PC-9 (cell line): ENCODE measurements at regions not wholly inside any gene's neighbourhood (a gene's known extent, or its start where the extent isn't known, plus 50 kb on each side); places are given as distances from the start of the nearest gene placed in this dataset.
A peak's percentile ranks its signal among the peaks of the same experiment; 100 is the strongest.

Experiments used
- BruUV-seq: library from RNA; stranded (reverse); fragments of 400-500 nt; replicated peaks from 2 replicates; lab custom pipeline; 2021; lab: Mats Ljungman, UMichigan
- CTCF ChIA-PET: fragments of 300-600 bp; sonication (Branson Sonifier 250); formaldehyde crosslinking; loops from one replicate; lab custom pipeline; 2022; ENCODE audit warnings: antibody characterized with exemption; lab: Charles Lee
- POLR2A ChIA-PET: fragments of 300-600 bp; sonication (Branson Sonifier 250); formaldehyde crosslinking; loops from one replicate; lab custom pipeline; 2022; ENCODE audit warnings: antibody characterized with exemption; ENCODE audit not compliant: unreplicated experiment; lab: Charles Lee
- DNase-seq, 2 experiments: peaks; one replicate each; pipeline versions ENCODE4 v3.0.0 to v3.0.0-alpha.2; 2015 to 2022; ENCODE audit warnings: mixed read lengths in 1 of 2
- H2AFZ ChIP-seq: fragments of 200-600 bp; sonication (generic); 2 replicates; pipeline ENCODE4 v1.8.1; 2017; ENCODE audit warnings: antibody characterized with exemption
- H3F3A ChIP-seq: fragments of 200-600 bp; sonication (generic); 2 replicates; pipeline ENCODE4 v1.8.1; 2017; ENCODE audit warnings: antibody characterized with exemption, mild to moderate bottlenecking, low read depth; ENCODE audit not compliant: insufficient read depth
- H3K27ac ChIP-seq: fragments of 200-600 bp; sonication (generic); 2 replicates; pipeline ENCODE4 v1.6.1; 2016; ENCODE audit warnings: mixed run types
- H3K27me3 ChIP-seq: fragments of 200-600 bp; sonication (generic); 2 replicates; pipeline ENCODE4 v1.6.1; 2016; ENCODE audit warnings: low read depth, mixed run types; ENCODE audit not compliant: insufficient read depth
- H3K36me3 ChIP-seq: fragments of 200-600 bp; sonication (generic); 2 replicates; pipeline ENCODE4 v1.6.1; 2016; ENCODE audit warnings: low read depth, mixed run types
- H3K4me1 ChIP-seq: fragments of 200-600 bp; sonication (generic); replicated peaks from 2 replicates; pipeline ENCODE4 v1.6.1; 2016; ENCODE audit warnings: mixed run types; ENCODE audit not compliant: insufficient read depth
- H3K4me2 ChIP-seq: fragments of 200-600 bp; sonication (generic); 2 replicates; pipeline ENCODE4 v1.6.1; 2017; ENCODE audit warnings: mixed run types
- H3K4me3 ChIP-seq: fragments of 200-600 bp; sonication (generic); 2 replicates; pipeline ENCODE4 v1.6.1; 2016; ENCODE audit warnings: mixed run types
- H3K79me2 ChIP-seq: fragments of 200-600 bp; sonication (generic); 2 replicates; pipeline ENCODE4 v1.6.1; 2017; ENCODE audit warnings: low read depth, mixed run types
- H3K9me2 ChIP-seq: fragments of 200-600 bp; sonication (generic); 2 replicates; pipeline ENCODE4 v1.8.1; 2017; ENCODE audit warnings: mild to moderate bottlenecking; ENCODE audit not compliant: insufficient read depth
- H3K9me3 ChIP-seq: fragments of 200-600 bp; sonication (generic); 2 replicates; pipeline ENCODE4 v1.8.1; 2016; ENCODE audit warnings: low read depth; ENCODE audit not compliant: insufficient read depth
- H4K20me1 ChIP-seq: fragments of 200-600 bp; sonication (generic); 2 replicates; pipeline ENCODE4 v1.8.1; 2017; ENCODE audit not compliant: insufficient read depth
- EZH2 ChIP-seq: fragments of 200-600 bp; sonication (generic); IDR thresholded peaks from 2 replicates; pipeline ENCODE4 v1.8.0; 2017; ENCODE audit warnings: antibody characterized with exemption, low read depth
- intact Hi-C: fragments of 100-400 bp; cut with micrococcal nuclease; formaldehyde crosslinking; loops from one replicate; pipeline ENCODE4 v1.10.0; 2022; ENCODE audit not compliant: unreplicated experiment
- TF ChIP-seq, protein P1 (sequence below): fragments of 200-600 bp; sonication (generic); conservative IDR thresholded peaks from 2 replicates; pipeline ENCODE4 v1.6.1; 2017; ENCODE audit warnings: mixed run types, antibody characterized with exemption, mild to moderate bottlenecking, moderate library complexity

DNA sequence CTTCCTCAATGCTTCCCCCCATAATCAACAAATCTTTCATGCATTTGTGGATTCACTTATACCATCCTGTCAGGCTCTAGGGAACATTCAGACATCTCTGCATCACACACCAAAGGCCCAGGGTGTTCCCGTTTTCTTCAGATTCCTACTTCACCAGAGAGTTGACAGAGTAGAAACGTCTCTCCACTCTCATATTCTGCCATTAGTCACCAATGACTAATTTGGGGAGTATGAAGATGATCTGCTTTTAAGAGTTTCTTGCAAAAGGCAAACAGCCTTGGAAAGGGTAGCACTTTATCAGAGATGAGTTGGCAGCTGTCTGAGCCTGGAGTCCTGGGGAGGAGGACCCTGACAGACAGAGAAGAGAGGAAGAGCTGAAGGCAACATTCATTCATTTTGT, 55.8 kb upstream of the DGKG start:
- peak in 1 of 2 experiments; percentile 80 for DNase-seq
- H3K9me2 ChIP-seq, result no peaks in the 10 kb centered on the region
- no peaks in the 10 kb centered on the region; the same call in 1 of the 2 replicates for H4K20me1 ChIP-seq
- ChIA-PET CTCF (no interaction called here), POLR2A (no interaction called here)
- no peaks in the 10 kb centered on the region for H3K9me3 ChIP-seq
- no TSS peak for BruUV-seq
- H3K27me3 ChIP-seq, result peaks cover 61% of the 10 kb centered on the region
- H3K79me2 ChIP-seq, result no peaks in the 10 kb centered on the region
- H3K36me3 ChIP-seq, result no peaks in the 10 kb centered on the region
- peaks cover 21% of the 10 kb centered on the region for H3K4me1 ChIP-seq
- no peak overlapping the region for H3K4me3 ChIP-seq
- H3K4me2 ChIP-seq, result no peak overlapping the region
- no peak overlapping the region for H2AFZ ChIP-seq
- intact Hi-C loops, result no loop called here
- no peak overlapping the region for H3K27ac ChIP-seq
- H3F3A ChIP-seq, result 0 out of 2 replicates have a peak, but pooled peaks cover 6% of the 10 kb centered on the region
- no peak for TF ChIP-seq EZH2
- TF ChIP-seq, protein P1, sequence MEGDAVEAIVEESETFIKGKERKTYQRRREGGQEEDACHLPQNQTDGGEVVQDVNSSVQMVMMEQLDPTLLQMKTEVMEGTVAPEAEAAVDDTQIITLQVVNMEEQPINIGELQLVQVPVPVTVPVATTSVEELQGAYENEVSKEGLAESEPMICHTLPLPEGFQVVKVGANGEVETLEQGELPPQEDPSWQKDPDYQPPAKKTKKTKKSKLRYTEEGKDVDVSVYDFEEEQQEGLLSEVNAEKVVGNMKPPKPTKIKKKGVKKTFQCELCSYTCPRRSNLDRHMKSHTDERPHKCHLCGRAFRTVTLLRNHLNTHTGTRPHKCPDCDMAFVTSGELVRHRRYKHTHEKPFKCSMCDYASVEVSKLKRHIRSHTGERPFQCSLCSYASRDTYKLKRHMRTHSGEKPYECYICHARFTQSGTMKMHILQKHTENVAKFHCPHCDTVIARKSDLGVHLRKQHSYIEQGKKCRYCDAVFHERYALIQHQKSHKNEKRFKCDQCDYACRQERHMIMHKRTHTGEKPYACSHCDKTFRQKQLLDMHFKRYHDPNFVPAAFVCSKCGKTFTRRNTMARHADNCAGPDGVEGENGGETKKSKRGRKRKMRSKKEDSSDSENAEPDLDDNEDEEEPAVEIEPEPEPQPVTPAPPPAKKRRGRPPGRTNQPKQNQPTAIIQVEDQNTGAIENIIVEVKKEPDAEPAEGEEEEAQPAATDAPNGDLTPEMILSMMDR, result no peak

DNA sequence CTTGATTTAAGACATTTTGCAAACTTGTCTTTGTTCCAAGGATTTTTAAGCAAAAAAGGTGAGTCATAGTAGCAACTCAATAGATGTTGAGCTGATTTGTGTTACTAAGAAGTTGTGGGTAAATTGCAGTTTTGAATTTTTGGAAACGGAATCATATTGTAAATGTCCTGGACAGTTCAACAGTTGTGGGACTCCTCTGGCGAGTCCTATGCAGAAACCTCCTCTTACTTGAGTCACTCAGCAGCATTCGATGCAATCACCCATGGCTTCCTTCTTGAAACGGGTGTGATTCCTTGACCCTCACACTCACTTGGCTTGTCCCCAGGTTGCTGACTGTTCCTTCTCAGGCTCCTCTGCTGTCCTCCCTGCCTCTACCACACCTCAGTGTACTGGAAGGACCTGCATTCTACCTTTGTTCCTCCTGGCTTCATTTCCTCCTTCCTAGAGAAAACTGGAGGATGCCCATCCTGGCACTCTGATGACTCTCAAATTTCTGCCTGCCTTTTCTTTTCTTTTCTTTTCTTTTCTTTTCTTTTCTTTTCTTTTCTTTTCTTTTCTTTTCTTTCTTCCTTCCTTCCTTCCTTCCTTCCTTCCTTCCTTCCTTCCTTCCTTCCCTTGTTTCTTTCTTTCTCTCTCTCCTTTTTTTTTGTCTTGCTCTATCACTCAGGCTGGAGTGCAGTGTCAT, 52.8 kb upstream of the DGKG start:
- Histone ChIP-seq H2AFZ (no peak overlapping the region), H3K4me1 (peaks cover 21% of the 10 kb centered on the region), H3K27ac (no peak overlapping the region), H3K36me3 (no peaks in the 10 kb centered on the region), H3K9me2 (no peaks in the 10 kb centered on the region), H3K27me3 (peaks cover 66% of the 10 kb centered on the region), H3K9me3 (no peaks in the 10 kb centered on the region), H3F3A (0 out of 2 replicates have a peak, but pooled peaks cover 6% of the 10 kb centered on the region), H3K4me2 (peak overlapping the region; percentile 27; the same call in 1 of the 2 replicates), H3K4me3 (no peak overlapping the region), H4K20me1 (no peaks in the 10 kb centered on the region), H3K79me2 (no peaks in the 10 kb centered on the region)
- ChIA-PET POLR2A (no interaction called here), CTCF (no interaction called here)
- no TSS peak for BruUV-seq
- DNase-seq, result peak; percentile 26 to 84
- intact Hi-C loops, result no loop called here
- TF ChIP-seq EZH2, result no peak
- TF ChIP-seq, protein P1, result no peak

DNA sequence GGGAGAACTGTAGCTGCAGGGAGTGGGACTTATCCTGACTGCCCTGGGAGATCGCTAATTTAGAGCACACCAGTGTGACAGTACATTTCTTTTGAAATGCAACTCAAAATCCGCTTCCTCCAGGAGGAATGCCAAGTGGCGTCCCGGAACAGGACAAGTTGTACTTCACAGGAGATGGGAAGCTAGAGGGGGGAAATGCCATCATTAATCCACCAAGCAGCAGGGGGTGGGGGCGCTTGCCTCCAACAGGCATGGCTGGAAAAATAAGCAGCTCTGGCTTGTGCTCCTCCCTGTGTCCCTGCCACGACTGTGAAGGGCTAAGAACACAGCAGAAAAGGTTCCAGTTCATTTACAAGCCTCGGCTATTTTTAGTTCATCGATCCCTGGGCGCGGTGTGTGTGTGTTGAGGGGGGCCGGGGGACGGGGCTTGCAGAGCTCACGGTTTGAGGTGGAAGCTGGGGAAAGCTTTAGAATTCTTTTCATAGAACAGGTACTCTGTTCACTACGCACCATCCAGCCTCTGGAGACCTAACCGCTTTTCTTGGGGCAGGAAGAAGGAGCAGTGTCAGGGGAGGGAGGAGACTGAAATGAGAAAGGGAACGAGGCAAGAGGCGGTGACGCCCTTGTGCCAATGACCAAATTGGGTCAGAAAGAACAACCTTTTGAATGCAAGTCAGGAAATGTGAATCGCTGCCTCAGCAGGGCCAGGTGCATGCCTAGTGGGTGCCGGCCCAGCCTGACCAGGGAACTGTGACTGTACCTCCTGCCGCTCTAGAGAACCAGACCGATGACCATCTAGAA, 51.8 kb upstream of the DGKG start:
- Histone ChIP-seq H3K79me2 (no peaks in the 10 kb centered on the region), H3K27me3 (peaks cover 71% of the 10 kb centered on the region), H3F3A (0 out of 2 replicates have a peak, but pooled peaks cover 6% of the 10 kb centered on the region), H3K4me3 (no peak overlapping the region), H4K20me1 (no peaks in the 10 kb centered on the region), H3K4me1 (peaks cover 21% of the 10 kb centered on the region), H3K9me2 (no peaks in the 10 kb centered on the region), H2AFZ (no peak overlapping the region), H3K27ac (no peak overlapping the region), H3K9me3 (no peaks in the 10 kb centered on the region), H3K36me3 (no peaks in the 10 kb centered on the region), H3K4me2 (peak overlapping the region; percentile 27; the same call in 1 of the 2 replicates)
- no TSS peak for BruUV-seq
- CTCF ChIA-PET, result no interaction called here
- POLR2A ChIA-PET, result no interaction called here
- TF ChIP-seq, protein P1, result no peak
- no peak for TF ChIP-seq EZH2
- DNase-seq, result peak in 1 of 2 experiments; percentile 30
- intact Hi-C loops, result no loop called here
